ENCODE measurements at regions not wholly inside any gene's neighbourhood (a gene's known extent, or its start where the extent isn't known, plus 50 kb on each side); places are given as distances from the start of the nearest gene placed in this dataset.

GRCh38 chr1:29485096-29485925 lies 249.0 kb downstream of the PTPRU start:
- no peak for TF ChIP-seq CTCF (IDR thresholded peaks at IDR 0.05; ENCODE audit: low read depth, low read length, missing control alignments)
- H3K4me3 ChIP-seq (ENCODE audit: low read depth, low read length): no peak overlapping the region
- in situ Hi-C loops (cut with HindIII; ENCODE audit: low sequenced_read_pairs): no loop called here
- DNase-seq (ENCODE audit: low read depth): no peak

GRCh38 chr1:29482991-29483390 lies 246.7 kb downstream of the PTPRU start:
- no peak for TF ChIP-seq CTCF (IDR thresholded peaks at IDR 0.05; ENCODE audit: low read depth, low read length, missing control alignments)

GRCh38 chr1:29482064-29482463 lies 245.7 kb downstream of the PTPRU start:
- no peak for TF ChIP-seq CTCF (IDR thresholded peaks at IDR 0.05; ENCODE audit: low read depth, low read length, missing control alignments)

More at GRCh38 chr1:29482991-29483390, 246.7 kb downstream of the PTPRU start:
- H3K4me3 ChIP-seq (ENCODE audit: low read depth, low read length): no peak overlapping the region
- no peak for DNase-seq (ENCODE audit: low read depth)
- in situ Hi-C loops (cut with HindIII; ENCODE audit: low sequenced_read_pairs): no loop called here

GRCh38 chr1:29481031-29481430 lies 244.7 kb downstream of the PTPRU start:
- DNase-seq (ENCODE audit: low read depth): no peak
- TF ChIP-seq CTCF (IDR thresholded peaks at IDR 0.05; ENCODE audit: low read depth, low read length, missing control alignments): no peak
- in situ Hi-C loops (cut with HindIII; ENCODE audit: low sequenced_read_pairs): no loop called here
- no peak overlapping the region for H3K4me3 ChIP-seq (ENCODE audit: low read depth, low read length)

More at GRCh38 chr1:29482064-29482463, 245.7 kb downstream of the PTPRU start:
- in situ Hi-C loops (cut with HindIII; ENCODE audit: low sequenced_read_pairs): no loop called here
- H3K4me3 ChIP-seq (ENCODE audit: low read depth, low read length): no peak overlapping the region
- DNase-seq (ENCODE audit: low read depth): no peak

GRCh38 chr1:29478879-29479278 lies 242.6 kb downstream of the PTPRU start:
- in situ Hi-C loops (cut with HindIII; ENCODE audit: low sequenced_read_pairs): no loop called here
- DNase-seq (ENCODE audit: low read depth): no peak
- TF ChIP-seq CTCF (IDR thresholded peaks at IDR 0.05; ENCODE audit: low read depth, low read length, missing control alignments): no peak
- H3K4me3 ChIP-seq (ENCODE audit: low read depth, low read length): no peak overlapping the region

- TF ChIP-seq CTCF (IDR thresholded peaks at IDR 0.05; ENCODE audit: low read depth, low read length, missing control alignments): no peak
- no peak overlapping the region for H3K4me3 ChIP-seq (ENCODE audit: low read depth, low read length)
- DNase-seq (ENCODE audit: low read depth): no peak
- in situ Hi-C loops (cut with HindIII; ENCODE audit: low sequenced_read_pairs): no loop called here
Measured at GRCh38 chr1:29478151-29478791, 241.9 kb downstream of the PTPRU start.
